GM20000 (cell line): ENCODE measurements at regions not wholly inside any gene's neighbourhood (a gene's known extent, or its start where the extent isn't known, plus 50 kb on each side); places are given as distances from the start of the nearest gene placed in this dataset.

Source experiments
- DNase-seq: peaks from one replicate; pipeline ENCODE4 v3.0.0; 2012; ENCODE audit warnings: low spot score
- TF ChIP-seq, protein P1 (sequence below): IDR thresholded peaks from 2 replicates; pipeline ENCODE4 v1.5.1; 2012; ENCODE audit warnings: mild to moderate bottlenecking, control low read depth; ENCODE audit errors: extremely low read depth, missing control alignments

DNA sequence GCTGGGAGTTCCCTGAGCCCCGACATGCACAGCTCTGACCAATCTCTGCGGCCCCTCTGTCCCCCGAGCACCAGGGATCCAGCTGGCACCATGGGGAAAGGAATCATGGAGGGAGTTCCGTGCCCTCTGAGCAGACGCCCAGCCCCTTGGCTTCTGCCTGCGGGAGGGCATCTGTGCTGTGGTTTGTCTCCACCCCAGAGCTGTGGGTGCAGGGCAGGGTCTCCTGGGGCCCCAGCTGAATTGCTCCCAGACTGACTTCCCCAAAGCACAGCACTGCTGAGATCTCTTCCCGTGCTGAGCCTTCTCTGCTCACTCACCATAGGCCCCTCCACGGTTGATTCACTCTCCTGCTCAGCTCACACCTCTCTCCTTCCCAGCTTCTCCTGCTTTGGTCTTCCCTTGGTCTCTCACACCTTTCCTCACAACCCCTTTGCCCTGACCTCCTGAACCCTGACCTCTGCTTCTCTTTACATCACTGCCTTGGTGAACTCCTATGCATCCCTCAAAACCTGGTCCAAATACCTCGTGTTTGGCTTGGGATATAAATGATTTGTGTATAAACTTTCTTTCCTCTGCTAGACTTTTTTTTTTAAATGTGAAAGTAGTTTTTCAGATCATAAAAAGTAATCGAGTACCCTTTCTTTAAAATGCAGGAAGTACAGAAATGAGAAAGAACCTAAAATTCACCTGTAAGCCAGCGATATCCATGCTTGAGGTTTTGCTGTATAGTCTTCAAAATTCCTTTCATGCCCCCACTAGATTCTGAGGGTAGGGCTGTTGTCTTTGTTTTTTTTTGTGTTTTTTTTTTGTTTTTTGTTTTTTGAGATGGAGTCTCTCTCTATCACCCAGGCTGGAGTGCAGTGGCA, 265.3 kb downstream of the SEC14L1 start:
- TF ChIP-seq, protein P1, sequence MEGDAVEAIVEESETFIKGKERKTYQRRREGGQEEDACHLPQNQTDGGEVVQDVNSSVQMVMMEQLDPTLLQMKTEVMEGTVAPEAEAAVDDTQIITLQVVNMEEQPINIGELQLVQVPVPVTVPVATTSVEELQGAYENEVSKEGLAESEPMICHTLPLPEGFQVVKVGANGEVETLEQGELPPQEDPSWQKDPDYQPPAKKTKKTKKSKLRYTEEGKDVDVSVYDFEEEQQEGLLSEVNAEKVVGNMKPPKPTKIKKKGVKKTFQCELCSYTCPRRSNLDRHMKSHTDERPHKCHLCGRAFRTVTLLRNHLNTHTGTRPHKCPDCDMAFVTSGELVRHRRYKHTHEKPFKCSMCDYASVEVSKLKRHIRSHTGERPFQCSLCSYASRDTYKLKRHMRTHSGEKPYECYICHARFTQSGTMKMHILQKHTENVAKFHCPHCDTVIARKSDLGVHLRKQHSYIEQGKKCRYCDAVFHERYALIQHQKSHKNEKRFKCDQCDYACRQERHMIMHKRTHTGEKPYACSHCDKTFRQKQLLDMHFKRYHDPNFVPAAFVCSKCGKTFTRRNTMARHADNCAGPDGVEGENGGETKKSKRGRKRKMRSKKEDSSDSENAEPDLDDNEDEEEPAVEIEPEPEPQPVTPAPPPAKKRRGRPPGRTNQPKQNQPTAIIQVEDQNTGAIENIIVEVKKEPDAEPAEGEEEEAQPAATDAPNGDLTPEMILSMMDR, result no peak
- DNase-seq, result no peak

DNA sequence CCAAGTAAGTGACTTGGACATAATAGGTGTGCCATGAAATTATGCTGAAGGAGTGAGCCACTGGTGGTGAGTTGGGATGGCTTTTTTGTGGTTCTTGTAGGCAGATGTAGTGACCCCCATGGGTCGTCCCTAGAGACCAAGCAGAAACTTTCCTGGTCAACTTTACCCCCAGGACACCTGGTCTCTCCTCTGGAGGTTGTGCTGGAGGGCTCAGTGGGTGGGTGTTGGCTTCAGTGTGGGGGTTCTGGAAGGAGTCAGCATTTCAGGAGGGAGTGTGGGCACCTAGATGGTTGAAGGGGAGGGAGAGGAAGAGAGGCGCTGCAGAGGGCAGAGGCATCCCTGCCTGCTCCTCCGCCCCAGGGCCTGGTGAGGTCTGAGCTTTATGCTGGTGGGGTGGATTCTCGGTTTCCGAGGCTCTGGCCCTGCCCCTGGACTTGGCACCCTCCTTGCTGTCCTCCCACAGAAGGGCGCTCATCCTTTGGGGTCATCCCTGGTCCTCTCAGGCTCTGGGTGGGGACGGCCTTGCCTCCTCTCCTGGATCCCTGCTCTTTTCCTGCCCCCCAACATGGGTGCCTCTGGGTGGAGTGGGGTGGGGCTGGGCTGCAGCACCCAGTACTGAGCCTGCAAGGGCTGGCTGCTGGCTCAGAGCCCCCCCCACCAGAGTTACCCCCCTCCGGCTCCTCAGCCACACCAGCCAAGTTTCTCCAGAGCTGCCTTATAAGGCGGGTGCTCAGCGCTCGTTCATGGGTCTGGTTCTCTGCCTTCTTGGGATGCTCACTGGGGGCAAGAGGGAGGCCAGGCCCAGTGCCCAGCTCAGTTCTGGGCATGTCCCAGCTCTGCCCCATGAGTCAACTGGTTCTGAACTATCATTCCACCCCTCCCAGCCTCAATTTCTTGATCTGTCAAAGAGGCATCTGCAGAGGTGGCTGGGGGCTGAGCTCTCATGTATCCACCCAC, 266.8 kb downstream of the SEC14L1 start:
- TF ChIP-seq, protein P1, result no peak
- DNase-seq, result no peak

DNA sequence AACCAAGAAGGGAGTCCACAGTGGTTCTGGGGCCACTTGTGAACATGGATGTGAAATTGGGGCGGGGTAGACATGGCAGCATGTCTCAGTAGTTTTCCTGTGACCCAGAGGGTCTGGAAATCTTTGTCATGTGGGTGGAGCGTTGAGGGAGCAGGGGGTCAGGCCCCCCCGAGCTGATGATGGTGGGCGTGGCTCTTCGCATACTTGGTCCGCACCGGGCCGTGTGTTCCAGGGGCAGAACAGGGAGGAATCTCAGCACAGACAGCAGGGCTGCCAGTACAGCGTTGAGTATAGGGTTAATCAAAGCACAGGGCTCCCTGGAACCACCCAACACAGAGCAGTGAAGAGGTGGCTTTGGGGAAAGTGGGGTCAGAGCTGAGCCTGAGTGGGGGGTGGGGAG, 267.5 kb downstream of the SEC14L1 start:
- no peak for DNase-seq
- TF ChIP-seq, protein P1, result no peak

DNA sequence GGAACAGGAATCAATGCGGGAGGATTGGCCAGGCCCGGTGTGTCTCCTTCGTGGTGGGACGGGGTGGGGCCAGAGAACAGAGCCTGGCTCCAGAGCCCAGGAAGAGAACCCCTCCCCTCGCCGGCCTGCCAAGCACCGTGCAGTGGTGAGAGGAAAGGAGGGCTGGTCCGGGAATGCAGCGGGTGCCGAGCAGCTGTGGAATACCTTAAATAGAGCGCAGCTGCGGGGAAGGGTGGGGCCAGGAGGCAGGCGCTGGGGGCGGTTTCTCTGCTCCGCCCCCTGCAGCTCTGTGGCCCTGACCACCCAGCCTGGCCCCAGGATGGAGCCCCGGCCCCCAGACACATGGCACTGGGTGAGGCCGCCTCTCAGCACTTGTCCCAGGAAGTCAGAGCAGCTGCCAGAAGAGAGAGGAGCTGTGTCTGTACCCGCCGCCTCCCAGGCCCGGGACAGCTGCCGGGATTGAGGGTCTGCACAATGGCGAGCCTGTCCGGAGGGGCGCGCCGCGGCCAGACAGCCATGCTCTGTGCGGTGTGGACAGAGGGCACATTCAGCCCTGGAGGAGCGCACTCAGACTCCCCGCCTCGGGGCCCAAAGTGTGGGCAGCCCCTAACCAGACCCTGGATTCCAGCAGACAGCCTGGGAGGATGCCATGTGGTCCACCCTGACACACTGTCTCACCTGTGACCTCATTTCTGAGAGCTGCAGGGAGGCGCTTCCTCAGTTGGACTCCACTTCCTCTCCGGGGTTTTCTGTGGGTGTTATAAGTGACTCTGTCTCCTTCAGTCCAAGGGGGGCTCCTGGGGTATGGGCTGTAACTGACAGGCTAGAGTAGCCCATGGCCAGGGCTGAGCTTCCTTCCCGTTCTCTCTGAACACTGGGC, 268.8 kb downstream of the SEC14L1 start:
- no peak for DNase-seq
- TF ChIP-seq, protein P1, result no peak

DNA sequence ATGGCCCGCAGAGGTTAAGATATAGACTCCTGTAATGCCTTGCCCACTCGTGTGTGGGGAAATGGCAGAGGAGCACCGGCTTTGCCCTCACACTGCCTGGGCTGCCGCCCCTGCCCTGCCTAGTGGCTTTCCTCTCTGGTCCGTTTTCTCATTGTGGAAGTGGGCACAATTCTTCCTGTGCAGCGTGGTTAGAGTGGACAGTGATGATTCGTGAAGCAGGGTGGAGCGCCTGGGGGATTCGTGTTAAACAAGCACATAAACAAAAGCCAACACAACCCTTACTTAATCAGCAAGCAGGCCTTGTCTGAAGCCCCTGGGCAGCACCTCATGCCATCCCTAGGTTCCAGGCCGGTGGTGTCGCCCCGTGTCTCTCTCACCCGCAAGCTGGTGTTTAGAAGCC, 269.7 kb downstream of the SEC14L1 start:
- TF ChIP-seq, protein P1, result no peak

DNA sequence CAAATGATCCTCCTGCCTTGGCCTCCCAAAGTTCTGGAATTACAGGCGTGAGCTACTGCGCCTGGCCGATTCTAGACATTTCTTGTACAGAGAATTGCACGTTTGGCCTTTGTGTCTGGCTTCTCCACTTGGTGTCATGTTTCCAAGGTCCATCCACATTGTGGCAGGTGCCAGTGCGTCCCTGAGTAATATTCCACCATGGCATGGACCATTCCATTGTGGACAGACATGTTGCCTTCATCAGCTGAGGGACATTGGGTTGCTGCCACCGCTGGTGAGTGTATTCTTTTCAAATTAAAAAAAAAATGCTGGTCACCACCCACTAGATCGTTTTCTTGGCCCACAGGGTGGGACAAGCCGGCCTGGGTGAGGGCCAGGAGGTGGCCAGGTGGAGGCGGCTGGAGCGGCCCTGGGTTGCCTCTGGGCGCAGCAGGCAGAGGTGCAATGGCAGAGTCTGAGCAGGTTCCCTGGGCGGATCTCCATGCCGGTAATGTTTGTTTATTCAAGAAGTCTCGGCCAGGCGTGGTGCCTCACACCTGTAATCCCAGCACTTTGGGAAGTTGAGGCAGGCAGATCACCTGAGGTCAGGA, 274.1 kb downstream of the SEC14L1 start:
- TF ChIP-seq, protein P1, result no peak

More for the DNA sequence above, 269.7 kb downstream of the SEC14L1 start:
- DNase-seq, result no peak

More for the DNA sequence above, 274.1 kb downstream of the SEC14L1 start:
- DNase-seq, result no peak
